H9 (cell line): ENCODE measurements at regions not wholly inside any gene's neighbourhood (a gene's known extent, or its start where the extent isn't known, plus 50 kb on each side); places are given as distances from the start of the nearest gene placed in this dataset.

Experiments
- DNase-seq: peaks from one replicate; pipeline ENCODE4 v3.0.0-alpha.2; 2017
- H2AFZ ChIP-seq: one replicate; pipeline ENCODE4 v1.6.1; 2013; ENCODE audit warnings: mild to moderate bottlenecking, low read length, control low read depth, moderate library complexity
- H2AK5ac ChIP-seq: 2 replicates; pipeline ENCODE4 v1.6.1; 2013; ENCODE audit warnings: low read length, control low read depth, mixed read lengths; ENCODE audit not compliant: insufficient read length
- H2BK120ac ChIP-seq: one replicate; pipeline ENCODE4 v1.6.1; 2013; ENCODE audit warnings: low read depth, mild to moderate bottlenecking, low read length, control low read depth, inconsistent platforms; ENCODE audit not compliant: poor library complexity, severe bottlenecking
- H2BK12ac ChIP-seq: 2 replicates; pipeline ENCODE4 v1.6.1; 2013; ENCODE audit warnings: low read length, control low read depth, mixed read lengths, low read depth; ENCODE audit not compliant: insufficient read length
- H2BK15ac ChIP-seq: 2 replicates; pipeline ENCODE4 v1.6.1; 2013; ENCODE audit warnings: low read depth, low read length, control low read depth
- H2BK20ac ChIP-seq: one replicate; pipeline ENCODE4 v1.6.1; 2013; ENCODE audit warnings: low read depth, mild to moderate bottlenecking, low read length, control low read depth, inconsistent platforms; ENCODE audit not compliant: poor library complexity, severe bottlenecking
- H2BK5ac ChIP-seq: 2 replicates; pipeline ENCODE4 v1.6.1; 2013; ENCODE audit warnings: low read length, control low read depth, mixed read lengths; ENCODE audit not compliant: insufficient read length
- H3K14ac ChIP-seq: 2 replicates; pipeline ENCODE4 v1.6.1; 2013; ENCODE audit warnings: low read length, control low read depth; ENCODE audit not compliant: insufficient read depth
- H3K18ac ChIP-seq: 2 replicates; pipeline ENCODE4 v1.6.1; 2013; ENCODE audit warnings: low read depth, mild to moderate bottlenecking, mixed read lengths, low read length, control low read depth; ENCODE audit not compliant: insufficient read length
- H3K23ac ChIP-seq: 2 replicates; pipeline ENCODE4 v1.6.1; 2013; ENCODE audit warnings: low read length, control low read depth, mixed read lengths, low read depth; ENCODE audit not compliant: insufficient read length
- H3K23me2 ChIP-seq: 2 replicates; pipeline ENCODE4 v1.6.1; 2013; ENCODE audit warnings: low read depth, mild to moderate bottlenecking, mixed read lengths, low read length, control low read depth; ENCODE audit not compliant: insufficient read length, poor library complexity, severe bottlenecking
- H3K27ac ChIP-seq: 2 replicates; pipeline ENCODE4 v1.5.1; 2013; ENCODE audit warnings: low read length, control low read depth, mixed read lengths, low read depth; ENCODE audit not compliant: insufficient read length
- H3K27me3 ChIP-seq: 2 replicates; pipeline ENCODE4 v1.6.1; 2013; ENCODE audit warnings: low read length, control low read depth, inconsistent platforms; ENCODE audit not compliant: insufficient read depth
- H3K4ac ChIP-seq: 2 replicates; pipeline ENCODE4 v1.6.1; 2013; ENCODE audit warnings: low read depth, mild to moderate bottlenecking, control low read depth, inconsistent platforms, low read length, moderate library complexity
- H3K4me1 ChIP-seq: 2 replicates; pipeline ENCODE4 v1.6.1; 2013; ENCODE audit warnings: low read length, control low read depth, inconsistent platforms; ENCODE audit not compliant: insufficient read depth
- H3K4me2 ChIP-seq: 2 replicates; pipeline ENCODE4 v1.6.1; 2013; ENCODE audit warnings: low read length, control low read depth, mixed read lengths; ENCODE audit not compliant: insufficient read length, insufficient read depth
- H3K56ac ChIP-seq: 2 replicates; pipeline ENCODE4 v1.6.1; 2013; ENCODE audit warnings: low read depth, mild to moderate bottlenecking, mixed read lengths, low read length, control low read depth; ENCODE audit not compliant: insufficient read length
- H3K79me1 ChIP-seq: 2 replicates; pipeline ENCODE4 v1.6.1; 2013; ENCODE audit warnings: low read depth, mild to moderate bottlenecking, moderate library complexity, low read length, control low read depth, inconsistent platforms; ENCODE audit not compliant: insufficient read depth, poor library complexity, severe bottlenecking
- H3K79me2 ChIP-seq: 2 replicates; pipeline ENCODE4 v1.6.1; 2013; ENCODE audit warnings: low read length, control low read depth, inconsistent platforms; ENCODE audit not compliant: insufficient read depth
- H3K9ac ChIP-seq: 2 replicates; pipeline ENCODE4 v1.6.1; 2013; ENCODE audit warnings: low read length, control low read depth, mixed read lengths; ENCODE audit not compliant: insufficient read length; ENCODE audit errors: extremely low read depth
- H3K9me3 ChIP-seq: one replicate; pipeline ENCODE4 v1.6.1; 2013; ENCODE audit warnings: low read depth, low read length, inconsistent platforms; ENCODE audit not compliant: control insufficient read depth
- H3T11ph ChIP-seq: one replicate; pipeline ENCODE4 v1.6.1; 2013; ENCODE audit warnings: mild to moderate bottlenecking, low read length, control low read depth, inconsistent platforms
- H4K20me1 ChIP-seq: one replicate; pipeline ENCODE4 v1.6.1; 2013; ENCODE audit not compliant: control insufficient read depth, insufficient read length, insufficient read depth
- H4K5ac ChIP-seq: 2 replicates; pipeline ENCODE4 v1.6.1; 2013; ENCODE audit warnings: low read depth, mild to moderate bottlenecking, mixed read lengths, low read length, control low read depth; ENCODE audit not compliant: insufficient read length
- H4K8ac ChIP-seq: replicated peaks from 2 replicates; pipeline ENCODE4 v1.6.1; 2013; ENCODE audit warnings: low read length, control low read depth, mixed read lengths, low read depth; ENCODE audit not compliant: insufficient read length
- H4K91ac ChIP-seq: 2 replicates; pipeline ENCODE4 v1.6.1; 2013; ENCODE audit warnings: low read depth, mild to moderate bottlenecking, moderate library complexity, mixed read lengths, low read length, control low read depth; ENCODE audit not compliant: insufficient read length
- H3K27ac Mint-ChIP-seq, 3 experiments: 2 replicates in 2 of 3; 3 replicates in 1 of 3; pipeline ENCODE4 v1.8.0; 2020 to 2021; ENCODE audit warnings: mixed read lengths in 3 of 3, mild to moderate bottlenecking in 1 of 3, moderate library complexity in 1 of 3
- H3K27me3 Mint-ChIP-seq: 2 replicates; pipeline ENCODE4 v1.8.0; 2021; ENCODE audit warnings: low read depth, mild to moderate bottlenecking, moderate library complexity, mixed read lengths
- H3K36me3 Mint-ChIP-seq, 3 experiments: 2 replicates in 2 of 3; 3 replicates in 1 of 3; pipeline ENCODE4 v1.8.0; 2020 to 2021; ENCODE audit warnings: low read depth in 3 of 3, mixed read lengths in 3 of 3; ENCODE audit not compliant: insufficient read depth in 1 of 3
- H3K4me1 Mint-ChIP-seq, 2 experiments: 2 replicates each; pipeline ENCODE4 v1.8.0; 2020; ENCODE audit warnings: mixed read lengths in 2 of 2
- H3K4me3 Mint-ChIP-seq, 2 experiments: 2 replicates in 1 of 2; 3 replicates in 1 of 2; pipeline ENCODE4 v1.8.0; 2020 to 2021; ENCODE audit warnings: mild to moderate bottlenecking in 2 of 2, mixed read lengths in 2 of 2, moderate library complexity in 1 of 2
- H3K9me3 Mint-ChIP-seq, 2 experiments: 2 replicates in 1 of 2; 3 replicates in 1 of 2; pipeline ENCODE4 v1.8.0; 2020; ENCODE audit warnings: mild to moderate bottlenecking in 2 of 2, mixed read lengths in 2 of 2, moderate library complexity in 1 of 2
- WGBS: extraction: QIAGEN DNeasy Blood & Tissue Kit; methylation state at CpG from one replicate; pipeline ENCODE4 v1.1.7; 2013; ENCODE audit warnings: missing lambda C conversion rate, low lambda C conversion rate, mixed read lengths; ENCODE audit not compliant: insufficient read length; ENCODE audit errors: extremely low coverage; 5-methylcytosine and 5-hydroxymethylcytosine counted together
- TF ChIP-seq, protein P1 (sequence below): fragments of 200-600 bp; sonication (generic); conservative IDR thresholded peaks from 3 replicates; pipeline ENCODE4 v1.8.0; 2021; ENCODE audit warnings: antibody characterized with exemption, mild to moderate bottlenecking

DNA sequence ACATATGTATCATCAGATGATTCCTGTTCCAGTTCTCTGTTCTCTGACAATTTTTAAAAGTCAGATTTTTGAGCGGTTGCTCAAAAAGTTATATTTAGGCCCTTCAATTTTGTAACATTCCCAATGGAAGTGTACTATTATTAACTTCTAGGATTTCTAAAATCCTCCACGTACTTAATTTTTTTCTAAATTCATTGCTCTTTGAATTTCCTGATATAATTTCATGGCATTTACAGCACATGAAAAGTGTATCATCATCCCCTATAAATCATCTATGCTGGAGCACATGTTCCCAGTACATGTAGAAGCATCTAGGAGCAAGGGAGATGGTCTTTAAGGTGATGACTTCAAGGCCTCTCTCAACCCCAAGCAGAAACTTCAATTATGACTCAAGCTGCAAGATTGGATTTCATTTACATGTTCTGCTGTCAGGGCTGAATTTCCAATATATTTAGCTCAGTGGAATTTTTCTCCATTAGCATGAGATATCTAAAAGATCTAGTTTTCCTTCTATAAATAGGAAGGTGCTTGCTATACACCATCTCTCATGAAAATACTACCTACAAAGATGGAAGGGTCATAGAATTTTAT is 392.8 kb upstream of the MIR17HG start:
- H2AFZ ChIP-seq: no peak overlapping the region
- no peak for DNase-seq
- H4K5ac ChIP-seq: no peak overlapping the region
- H4K20me1 ChIP-seq: no peaks in the 10 kb centered on the region
- H3K9me3 Mint-ChIP-seq: no peaks in the 10 kb centered on the region
- H3K36me3 Mint-ChIP-seq: no peaks in the 10 kb centered on the region
- no peak overlapping the region for H3K4ac ChIP-seq
- H2BK120ac ChIP-seq: no peak overlapping the region
- H3K18ac ChIP-seq: no peak overlapping the region
- H3K27me3 Mint-ChIP-seq: no peaks in the 10 kb centered on the region
- no peak overlapping the region for H3K56ac ChIP-seq
- H2BK5ac ChIP-seq: no peak overlapping the region
- H3K27ac ChIP-seq: no peak overlapping the region
- H2BK20ac ChIP-seq: no peak overlapping the region
- H3K4me1 Mint-ChIP-seq: no peaks in the 10 kb centered on the region
- no peak overlapping the region for H3K4me2 ChIP-seq
- no peaks in the 10 kb centered on the region for H3K79me1 ChIP-seq
- H3K23me2 ChIP-seq: no peaks in the 10 kb centered on the region
- no peak overlapping the region for H3K27ac Mint-ChIP-seq
- no peaks in the 10 kb centered on the region for H3K27me3 ChIP-seq
- no peak overlapping the region for H3K9ac ChIP-seq
- no peaks in the 10 kb centered on the region for H3K4me1 ChIP-seq
- no peak overlapping the region for H3K14ac ChIP-seq
- no peak overlapping the region for H4K91ac ChIP-seq
- H3K4me3 Mint-ChIP-seq: no peak overlapping the region
- H2BK12ac ChIP-seq: no peak overlapping the region
- H3T11ph ChIP-seq: no peak overlapping the region
- H2BK15ac ChIP-seq: no peak overlapping the region
- no peaks in the 10 kb centered on the region for H3K79me2 ChIP-seq
- WGBS: no CpG with 5 or more reads among the region's 2 CpGs
- no peak overlapping the region for H3K23ac ChIP-seq
- H3K9me3 ChIP-seq: no peaks in the 10 kb centered on the region
- no peak overlapping the region for H4K8ac ChIP-seq
- TF ChIP-seq, protein P1, sequence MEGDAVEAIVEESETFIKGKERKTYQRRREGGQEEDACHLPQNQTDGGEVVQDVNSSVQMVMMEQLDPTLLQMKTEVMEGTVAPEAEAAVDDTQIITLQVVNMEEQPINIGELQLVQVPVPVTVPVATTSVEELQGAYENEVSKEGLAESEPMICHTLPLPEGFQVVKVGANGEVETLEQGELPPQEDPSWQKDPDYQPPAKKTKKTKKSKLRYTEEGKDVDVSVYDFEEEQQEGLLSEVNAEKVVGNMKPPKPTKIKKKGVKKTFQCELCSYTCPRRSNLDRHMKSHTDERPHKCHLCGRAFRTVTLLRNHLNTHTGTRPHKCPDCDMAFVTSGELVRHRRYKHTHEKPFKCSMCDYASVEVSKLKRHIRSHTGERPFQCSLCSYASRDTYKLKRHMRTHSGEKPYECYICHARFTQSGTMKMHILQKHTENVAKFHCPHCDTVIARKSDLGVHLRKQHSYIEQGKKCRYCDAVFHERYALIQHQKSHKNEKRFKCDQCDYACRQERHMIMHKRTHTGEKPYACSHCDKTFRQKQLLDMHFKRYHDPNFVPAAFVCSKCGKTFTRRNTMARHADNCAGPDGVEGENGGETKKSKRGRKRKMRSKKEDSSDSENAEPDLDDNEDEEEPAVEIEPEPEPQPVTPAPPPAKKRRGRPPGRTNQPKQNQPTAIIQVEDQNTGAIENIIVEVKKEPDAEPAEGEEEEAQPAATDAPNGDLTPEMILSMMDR: no peak
- H2AK5ac ChIP-seq: no peak overlapping the region
